GM12892 (cell line): ENCODE measurements at regions not wholly inside any gene's neighbourhood (a gene's known extent, or its start where the extent isn't known, plus 50 kb on each side); places are given as distances from the start of the nearest gene placed in this dataset.

Experiments used
- POLR2A ChIP-seq: IDR thresholded peaks from 2 replicates; pipeline ENCODE4 v1.6.1; 2011; ENCODE audit warnings: low read depth, low read length, control low read depth
- POLR2AphosphoS5 ChIP-seq: IDR thresholded peaks from 2 replicates; pipeline ENCODE4 v1.6.1; 2011; ENCODE audit warnings: low read depth, low read length, control low read depth

GRCh38 chr2:137797641-137798040 lies 166.6 kb upstream of the HNMT start:
- TF ChIP-seq POLR2A, result no peak
- no peak for TF ChIP-seq POLR2AphosphoS5
